Uterus (tissue), 3 donors: ENCODE measurements at regions not wholly inside any gene's neighbourhood (a gene's known extent, or its start where the extent isn't known, plus 50 kb on each side); places are given as distances from the start of the nearest gene placed in this dataset.

ENCODE experiments used
- DNase-seq, 2 donors: peaks; one replicate each; pipeline ENCODE4 v3.0.0-alpha.2; 2019 to 2020
- H3K27ac ChIP-seq, 2 donors: fragments of 200-600 bp; sonication (generic); 1 replicate in 1 of 2; 2 replicates in 1 of 2; pipeline ENCODE4 v1.5.1; 2016 to 2018
- H3K27me3 ChIP-seq, 2 donors: fragments of 200-600 bp; sonication (generic); one replicate each; pipeline ENCODE4 v1.5.1; 2018 to 2019; ENCODE audit warnings: control low read depth in 1 of 2
- H3K36me3 ChIP-seq, 2 donors: fragments of 200-600 bp; sonication (generic); one replicate each; pipeline ENCODE4 v1.5.1; 2019; ENCODE audit warnings: control low read depth in 1 of 2
- H3K4me1 ChIP-seq, 2 donors: fragments of 200-600 bp; sonication (generic); one replicate each; pipeline ENCODE4 v1.5.1; 2018 to 2019; ENCODE audit warnings: control low read depth in 1 of 2
- H3K4me3 ChIP-seq, 2 donors: fragments of 200-600 bp; sonication (generic); 1 replicate in 1 of 2; 2 replicates in 1 of 2; pipeline ENCODE4 v1.5.1; 2018 to 2019; ENCODE audit warnings: mild to moderate bottlenecking in 1 of 2
- H3K9me3 ChIP-seq, 2 donors: fragments of 200-600 bp; sonication (generic); one replicate each; pipeline ENCODE4 v1.5.1; 2019; ENCODE audit warnings: control low read depth in 1 of 2
- POLR2A ChIP-seq, 2 donors: fragments of 450-650 bp; IDR thresholded peaks; one replicate each; pipeline ENCODE4 v1.6.1; 2016; ENCODE audit warnings: antibody characterized with exemption in 2 of 2, mild to moderate bottlenecking in 1 of 2, moderate library complexity in 1 of 2
- intact Hi-C: fragments of 100-400 bp; cut with DNase I; formaldehyde crosslinking; loops from one replicate; pipeline ENCODE4 v1.15.1; 2023; ENCODE audit warnings: low total_unique reads
- TF ChIP-seq, protein P1 (sequence below), 4 experiments: fragments of 200-600 bp in 2 of 4; fragments of 450-650 bp in 2 of 4; sonication (generic) in 2 of 4; IDR thresholded peaks; one replicate each; pipeline ENCODE4 v1.5.1; 2016 to 2019; ENCODE audit warnings: antibody characterized with exemption in 4 of 4, mild to moderate bottlenecking in 2 of 4, moderate library complexity in 1 of 4
- donor health status: DM: yes; HTN: yes; CAD: no.

DNA sequence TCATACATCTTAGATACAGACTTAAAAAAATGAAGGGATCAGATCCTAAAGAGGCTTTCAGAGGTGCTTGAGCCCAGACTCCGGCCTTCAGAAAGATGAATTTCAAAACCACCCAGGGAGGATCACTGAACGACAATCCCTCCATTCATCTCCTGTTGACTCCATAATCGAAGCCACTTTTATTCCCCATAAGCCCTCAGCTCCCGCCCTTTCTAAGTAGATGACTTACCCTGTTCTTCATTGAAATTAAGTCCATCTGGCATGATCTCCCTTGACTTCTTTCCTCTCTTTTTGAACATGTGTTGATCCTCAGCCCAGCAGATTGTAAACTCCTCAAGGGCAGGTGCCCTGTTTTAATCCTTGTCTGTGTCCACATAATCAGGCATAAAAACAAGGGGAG, 50.8 kb upstream of the ASTN2 start:
- no peak for DNase-seq
- Histone ChIP-seq H3K4me3 (no peak overlapping the region), H3K27me3 (no peaks in the 10 kb centered on the region), H3K9me3 (no peaks in the 10 kb centered on the region), H3K36me3 (no peaks in the 10 kb centered on the region), H3K27ac (no peak overlapping the region), H3K4me1 (no peaks in the 10 kb centered on the region)
- TF ChIP-seq, protein P1, sequence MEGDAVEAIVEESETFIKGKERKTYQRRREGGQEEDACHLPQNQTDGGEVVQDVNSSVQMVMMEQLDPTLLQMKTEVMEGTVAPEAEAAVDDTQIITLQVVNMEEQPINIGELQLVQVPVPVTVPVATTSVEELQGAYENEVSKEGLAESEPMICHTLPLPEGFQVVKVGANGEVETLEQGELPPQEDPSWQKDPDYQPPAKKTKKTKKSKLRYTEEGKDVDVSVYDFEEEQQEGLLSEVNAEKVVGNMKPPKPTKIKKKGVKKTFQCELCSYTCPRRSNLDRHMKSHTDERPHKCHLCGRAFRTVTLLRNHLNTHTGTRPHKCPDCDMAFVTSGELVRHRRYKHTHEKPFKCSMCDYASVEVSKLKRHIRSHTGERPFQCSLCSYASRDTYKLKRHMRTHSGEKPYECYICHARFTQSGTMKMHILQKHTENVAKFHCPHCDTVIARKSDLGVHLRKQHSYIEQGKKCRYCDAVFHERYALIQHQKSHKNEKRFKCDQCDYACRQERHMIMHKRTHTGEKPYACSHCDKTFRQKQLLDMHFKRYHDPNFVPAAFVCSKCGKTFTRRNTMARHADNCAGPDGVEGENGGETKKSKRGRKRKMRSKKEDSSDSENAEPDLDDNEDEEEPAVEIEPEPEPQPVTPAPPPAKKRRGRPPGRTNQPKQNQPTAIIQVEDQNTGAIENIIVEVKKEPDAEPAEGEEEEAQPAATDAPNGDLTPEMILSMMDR (IDR thresholded peaks at IDR 0.05): no peak
- TF ChIP-seq POLR2A (IDR thresholded peaks at IDR 0.05): no peak
- intact Hi-C loops: no loop called here

DNA sequence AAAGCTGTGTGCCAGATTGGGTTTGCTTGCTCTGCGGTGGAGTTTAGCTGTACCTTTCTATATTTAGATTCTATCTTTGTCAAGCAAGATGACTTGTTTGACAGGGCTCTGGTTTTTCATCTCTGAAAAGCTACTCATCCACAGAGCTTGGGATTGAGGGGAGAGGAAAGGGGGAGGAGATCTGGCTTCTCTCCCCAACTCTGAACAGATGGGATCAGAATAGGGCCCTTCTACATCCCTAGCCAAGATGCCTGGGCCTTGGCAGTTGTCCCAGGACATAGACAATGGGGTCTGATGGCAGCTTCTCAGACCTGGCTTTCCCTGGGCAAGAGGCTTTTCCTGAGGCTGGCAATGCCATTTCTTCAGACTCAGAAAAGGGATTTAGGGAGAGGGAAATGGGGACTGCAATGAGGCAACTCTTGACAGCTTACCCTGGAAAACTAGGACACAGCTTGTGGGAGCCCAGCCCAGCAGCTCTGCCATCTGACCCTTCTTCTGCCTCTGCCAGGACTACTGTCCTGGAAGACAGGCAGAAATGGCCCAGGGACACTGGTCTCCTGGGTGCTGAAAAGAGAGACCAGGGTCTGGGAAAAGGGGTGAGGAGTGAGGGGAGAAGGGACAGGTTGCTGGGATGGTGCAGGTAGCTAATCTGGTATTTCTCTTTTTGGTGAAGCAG, 50.2 kb upstream of the ASTN2 start:
- TF ChIP-seq, protein P1 (IDR thresholded peaks at IDR 0.05): no peak
- no peak for TF ChIP-seq POLR2A (IDR thresholded peaks at IDR 0.05)
- H3K4me1 ChIP-seq: no peaks in the 10 kb centered on the region

More for the DNA sequence above, 50.2 kb upstream of the ASTN2 start:
- Histone ChIP-seq H3K27me3 (no peaks in the 10 kb centered on the region), H3K27ac (no peak overlapping the region), H3K36me3 (no peaks in the 10 kb centered on the region), H3K9me3 (no peaks in the 10 kb centered on the region), H3K4me3 (no peak overlapping the region)
- intact Hi-C loops: no loop called here
- DNase-seq: no peak
